ENCODE measurements at regions not wholly inside any gene's neighbourhood (a gene's known extent, or its start where the extent isn't known, plus 50 kb on each side); places are given as distances from the start of the nearest gene placed in this dataset.

GRCh38 chr2:147492471-147492870, 352.4 kb upstream of the ACVR2A start:
- TF ChIP-seq, protein P1, sequence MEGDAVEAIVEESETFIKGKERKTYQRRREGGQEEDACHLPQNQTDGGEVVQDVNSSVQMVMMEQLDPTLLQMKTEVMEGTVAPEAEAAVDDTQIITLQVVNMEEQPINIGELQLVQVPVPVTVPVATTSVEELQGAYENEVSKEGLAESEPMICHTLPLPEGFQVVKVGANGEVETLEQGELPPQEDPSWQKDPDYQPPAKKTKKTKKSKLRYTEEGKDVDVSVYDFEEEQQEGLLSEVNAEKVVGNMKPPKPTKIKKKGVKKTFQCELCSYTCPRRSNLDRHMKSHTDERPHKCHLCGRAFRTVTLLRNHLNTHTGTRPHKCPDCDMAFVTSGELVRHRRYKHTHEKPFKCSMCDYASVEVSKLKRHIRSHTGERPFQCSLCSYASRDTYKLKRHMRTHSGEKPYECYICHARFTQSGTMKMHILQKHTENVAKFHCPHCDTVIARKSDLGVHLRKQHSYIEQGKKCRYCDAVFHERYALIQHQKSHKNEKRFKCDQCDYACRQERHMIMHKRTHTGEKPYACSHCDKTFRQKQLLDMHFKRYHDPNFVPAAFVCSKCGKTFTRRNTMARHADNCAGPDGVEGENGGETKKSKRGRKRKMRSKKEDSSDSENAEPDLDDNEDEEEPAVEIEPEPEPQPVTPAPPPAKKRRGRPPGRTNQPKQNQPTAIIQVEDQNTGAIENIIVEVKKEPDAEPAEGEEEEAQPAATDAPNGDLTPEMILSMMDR (IDR thresholded peaks at IDR 0.05; ENCODE audit: insufficient read depth, low read depth, low read length) = no peak
- TF ChIP-seq EZH2 (IDR thresholded peaks at IDR 0.05; ENCODE audit: insufficient read depth, low read length) = no peak

Data from astrocyte (in vitro differentiated cells and primary cell).